Right forelimb (tissue), 1 donor: ENCODE measurements at regions not wholly inside any gene's neighbourhood (a gene's known extent, or its start where the extent isn't known, plus 50 kb on each side); places are given as distances from the start of the nearest gene placed in this dataset.

Source experiments
- DNase-seq: peaks from one replicate; pipeline ENCODE4 v3.0.0-alpha.2; 2018

DNA sequence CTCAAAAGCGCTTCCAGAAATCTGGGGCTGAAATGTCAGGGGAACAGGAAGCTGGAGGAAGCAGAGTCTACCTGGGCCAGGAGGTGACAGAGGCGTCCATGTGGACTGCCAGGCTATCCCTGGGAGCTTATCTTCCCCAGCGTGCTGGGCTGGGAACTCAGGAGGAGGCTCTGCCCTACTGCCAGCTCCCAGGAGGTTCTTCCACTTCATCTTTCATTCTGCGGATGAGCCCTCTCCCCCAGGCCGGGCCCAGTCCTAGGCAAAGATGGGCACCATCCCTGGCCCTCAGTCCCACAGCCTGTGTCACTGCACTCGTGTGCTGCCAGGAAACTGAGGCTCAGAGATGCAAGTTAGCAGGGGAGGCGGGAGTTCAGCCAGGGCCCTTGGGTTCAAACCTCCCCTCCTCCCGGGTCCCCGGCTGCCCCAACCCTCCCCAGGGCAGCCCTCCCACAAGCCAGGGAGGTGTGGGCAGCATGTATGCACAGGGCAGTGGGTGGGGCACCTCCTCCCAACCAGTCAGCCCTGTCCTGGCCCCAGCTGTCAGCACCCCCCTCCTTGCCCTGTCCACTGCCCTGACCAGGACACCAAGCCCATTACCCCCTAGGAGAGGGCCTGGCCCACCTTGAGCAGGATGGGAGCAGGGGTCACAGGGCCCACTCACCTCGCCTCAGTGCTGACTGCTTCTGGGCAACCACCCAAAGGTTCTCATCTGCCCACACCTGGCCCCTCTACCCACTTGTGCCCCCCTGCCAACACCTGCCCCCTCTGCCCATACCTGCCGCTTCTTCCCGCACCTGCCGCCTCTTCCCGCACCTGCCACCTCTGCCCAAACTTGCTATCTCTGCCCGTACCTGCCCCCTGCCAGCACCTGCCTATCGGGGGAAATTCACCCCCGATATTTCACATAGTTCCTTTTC is 226.0 kb downstream of the NPHP4 start:
- DNase-seq, result no peak

DNA sequence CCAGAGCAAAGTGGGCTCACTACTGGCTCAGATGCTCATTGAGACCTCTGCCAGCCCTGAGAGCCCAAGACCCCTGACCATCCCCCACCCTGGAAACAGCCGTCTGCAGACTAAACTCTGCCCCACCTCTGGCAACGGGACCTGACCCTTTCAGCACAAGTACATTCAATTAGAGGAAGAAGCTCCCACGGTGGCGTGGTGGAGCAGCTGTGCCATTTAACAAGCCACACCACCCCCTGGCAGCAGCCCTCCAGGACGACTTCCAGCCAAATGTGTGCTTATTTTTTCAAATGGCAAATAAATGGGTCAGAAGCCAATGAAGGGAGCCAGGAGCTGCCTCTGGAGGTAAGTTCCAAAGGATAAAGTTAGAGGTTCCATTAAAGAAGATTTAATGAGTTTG is 226.7 kb downstream of the NPHP4 start:
- DNase-seq, result no peak

DNA sequence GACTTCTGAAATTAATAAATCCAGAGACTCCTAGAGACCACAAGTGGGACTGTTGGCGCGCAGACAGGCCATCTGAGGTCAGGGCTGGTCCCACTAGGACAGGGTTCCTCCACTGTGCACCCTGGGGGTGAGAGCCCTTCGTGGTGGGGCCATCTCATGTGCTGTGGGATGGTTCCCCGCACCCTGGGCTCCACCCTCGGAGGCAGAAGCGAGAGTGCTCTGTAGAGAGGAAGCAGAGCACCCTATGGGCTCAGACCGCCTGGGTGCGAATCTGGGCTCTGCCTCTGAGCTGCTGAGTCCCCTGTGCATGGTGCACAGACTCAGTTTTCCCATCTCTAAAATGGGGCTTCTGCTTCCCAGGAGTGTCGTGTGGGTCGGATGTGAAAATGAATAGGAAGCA is 227.3 kb downstream of the NPHP4 start:
- no peak for DNase-seq

DNA sequence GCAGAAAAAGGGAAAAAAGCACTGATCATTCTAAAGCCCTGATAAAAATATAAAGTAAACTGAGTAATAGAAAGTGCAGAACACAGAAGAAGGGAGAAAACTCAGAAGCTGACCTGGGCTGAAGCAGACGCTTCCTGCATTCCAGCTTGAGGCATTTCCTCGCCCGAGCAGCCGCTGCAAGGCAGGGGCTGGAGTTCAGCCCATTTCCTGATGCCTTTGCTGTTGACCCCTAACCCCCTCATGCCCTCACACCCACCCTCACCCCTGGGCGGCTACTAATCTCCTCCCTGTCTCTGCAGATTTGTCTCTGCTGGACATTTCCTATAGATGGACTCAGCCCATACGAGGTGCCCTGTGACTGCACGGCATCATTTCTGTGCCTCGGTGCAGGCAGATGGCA is 227.8 kb downstream of the NPHP4 start:
- DNase-seq, result no peak

DNA sequence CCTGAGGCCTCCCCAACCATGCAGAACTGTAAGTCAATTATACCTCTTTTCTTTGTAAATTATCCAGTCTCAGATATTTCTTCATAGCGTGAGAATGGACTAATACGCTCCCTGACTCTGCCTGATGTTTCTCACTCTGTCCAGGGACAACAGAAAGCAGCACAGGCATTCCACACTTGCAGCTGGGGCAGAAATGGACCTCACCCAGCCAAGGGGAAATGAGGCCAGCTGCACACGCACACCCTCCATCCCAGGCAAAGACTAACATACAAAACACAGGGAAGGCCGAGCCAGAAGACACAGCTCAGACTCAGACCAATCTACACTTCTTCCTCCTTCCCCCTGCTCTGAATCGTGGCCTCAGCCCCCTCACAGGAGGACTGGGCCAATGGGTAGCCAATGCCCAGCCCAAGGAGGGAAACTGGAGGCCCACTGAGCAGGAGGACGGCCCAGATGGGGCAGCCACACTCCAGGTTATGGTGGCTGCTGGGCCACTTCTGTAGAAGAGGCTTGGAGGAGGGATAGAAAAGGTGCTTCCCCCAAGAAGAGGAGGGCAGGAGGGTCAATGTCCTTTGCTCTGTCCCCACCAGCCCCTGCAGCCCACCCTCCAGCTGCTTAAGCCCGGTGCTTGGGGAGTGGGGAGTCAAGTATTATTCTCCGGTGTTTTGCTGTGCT is 228.4 kb downstream of the NPHP4 start:
- DNase-seq, result no peak

DNA sequence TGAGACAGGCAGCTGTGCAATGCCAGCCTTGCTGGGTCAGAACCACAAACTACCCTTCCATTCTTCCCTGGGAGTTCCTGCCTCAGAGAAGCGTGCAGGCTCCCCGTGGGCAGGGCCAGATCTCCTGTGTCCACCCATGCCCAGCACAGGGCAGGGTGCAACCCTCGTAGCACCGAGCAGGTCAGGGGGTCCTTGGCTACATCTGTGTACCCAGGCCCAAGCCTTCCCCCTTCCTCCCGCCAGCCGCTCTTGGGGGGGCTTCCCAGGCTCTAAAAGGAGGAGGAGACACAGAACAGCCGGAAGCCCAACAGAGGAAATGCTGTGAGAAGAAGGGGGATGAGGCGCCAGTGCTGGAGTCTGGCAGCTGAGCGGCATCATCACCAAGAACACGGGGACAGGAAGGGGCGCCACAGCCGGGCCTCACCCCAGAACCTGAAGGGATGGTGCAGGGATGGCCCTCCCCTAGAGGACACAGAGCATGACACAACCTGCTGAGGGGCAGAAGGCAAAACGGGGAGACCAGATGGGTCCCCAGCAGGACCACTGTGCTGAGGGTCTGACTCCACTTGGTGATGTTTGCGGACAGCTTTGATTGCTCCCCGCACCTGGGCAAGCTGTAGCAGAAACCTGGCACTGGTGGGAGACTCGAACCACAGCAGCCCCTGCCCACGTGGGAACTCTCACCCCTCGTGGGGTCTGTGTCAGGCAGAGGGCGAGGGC is 233.2 kb downstream of the NPHP4 start:
- no peak for DNase-seq

DNA sequence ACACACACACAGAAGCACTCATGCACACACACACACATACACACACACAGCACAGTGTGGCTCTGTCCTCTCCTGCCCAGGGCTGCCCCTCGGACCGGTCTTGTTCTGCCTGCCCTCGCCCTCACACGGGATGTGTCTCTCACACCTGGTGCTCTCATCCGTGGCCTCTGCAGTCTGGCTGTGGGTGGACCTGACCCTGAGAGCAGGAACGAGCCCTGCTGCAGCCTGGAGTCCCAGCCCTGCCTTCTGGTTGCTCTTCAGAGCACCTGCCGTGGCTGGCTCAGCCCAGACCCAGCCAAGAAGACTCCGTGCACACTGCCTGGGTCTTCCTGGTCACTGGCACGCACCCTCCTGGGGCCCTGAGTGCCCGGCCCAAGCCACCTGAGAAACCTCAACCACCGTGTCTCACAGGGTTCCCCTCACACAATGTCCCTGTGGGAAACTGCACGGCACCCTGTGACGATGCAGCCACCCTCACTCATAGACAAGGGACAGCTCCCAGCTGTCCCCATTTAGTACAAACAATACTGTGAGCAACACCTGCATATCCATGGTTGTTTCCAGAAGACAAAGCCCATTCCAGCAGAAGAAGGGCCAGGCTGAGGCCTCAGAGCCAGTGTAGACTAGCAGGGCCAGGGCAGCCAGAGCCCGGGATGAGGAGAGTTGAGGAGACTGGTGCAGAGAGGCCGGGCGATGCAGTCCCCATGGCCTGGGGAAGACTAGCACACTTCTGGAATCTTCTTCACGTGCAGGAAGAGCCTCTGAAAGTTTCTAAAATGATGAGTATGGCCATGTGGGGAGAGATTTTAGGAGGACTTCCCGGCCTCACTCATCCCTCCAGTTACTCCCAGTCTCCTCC is 234.0 kb downstream of the NPHP4 start:
- DNase-seq, result no peak

DNA sequence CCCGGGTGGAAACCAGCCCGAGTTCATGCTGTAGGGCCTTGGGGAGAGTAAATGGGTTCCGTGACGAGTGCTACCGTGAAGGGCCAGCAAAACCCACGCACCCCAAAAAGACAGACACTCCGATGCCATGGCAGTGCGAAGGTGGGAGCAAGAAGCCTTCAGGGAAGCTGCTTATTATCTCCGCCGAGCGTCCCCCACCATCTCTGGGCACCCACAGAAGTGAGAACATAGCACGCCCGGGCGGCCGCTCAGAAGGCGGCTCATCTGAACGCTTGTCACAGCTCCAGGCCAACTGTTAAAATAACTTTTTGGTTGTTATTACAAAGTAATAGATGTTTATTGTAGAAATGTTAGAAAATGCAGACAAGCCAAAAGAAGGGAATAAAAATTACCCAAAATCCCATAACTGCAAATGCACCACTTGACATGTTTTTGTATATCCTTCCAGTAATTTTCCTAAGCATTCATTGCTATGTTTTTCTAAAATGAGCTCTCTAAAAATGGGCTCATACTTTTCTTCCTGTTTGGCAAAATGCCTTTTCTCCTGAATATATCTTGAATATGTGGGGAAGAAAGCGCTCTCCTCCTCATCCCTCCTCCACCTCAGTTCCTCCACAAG is 234.9 kb downstream of the NPHP4 start:
- no peak for DNase-seq

DNA sequence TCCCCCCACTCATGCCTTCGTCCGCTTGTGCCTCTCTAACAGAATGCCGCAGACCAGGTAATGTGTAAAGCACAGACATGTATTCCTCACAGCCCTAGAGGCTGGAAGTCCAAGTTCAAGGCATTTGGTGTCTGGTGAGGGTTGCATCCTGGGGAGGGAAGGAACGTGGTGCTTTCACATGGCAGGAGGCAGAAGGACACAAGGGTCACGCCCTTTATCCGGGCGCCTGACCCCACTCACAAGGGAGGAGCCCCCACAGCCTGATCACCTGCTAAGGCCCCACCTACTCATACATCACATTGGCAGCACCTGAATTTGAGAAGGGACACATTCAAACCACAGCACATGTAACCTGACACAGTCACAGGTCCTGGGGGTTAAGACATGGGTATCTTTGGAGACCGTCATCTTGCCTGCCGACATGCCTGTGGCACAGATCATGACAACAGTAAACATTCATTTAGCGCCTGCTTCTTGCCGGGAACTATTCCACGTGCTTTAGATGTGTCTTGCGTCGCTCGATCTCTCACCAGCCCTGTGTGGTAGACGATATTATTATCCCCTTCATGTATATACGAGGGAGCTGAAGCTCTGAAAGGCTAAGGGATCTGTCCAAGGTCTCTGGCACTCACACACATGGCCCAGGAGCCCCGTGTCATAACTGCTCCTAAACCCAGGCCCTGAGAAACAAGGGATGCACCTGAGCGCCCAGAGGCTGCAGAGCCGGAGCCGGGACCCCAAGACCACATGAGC is 235.6 kb downstream of the NPHP4 start:
- no peak for DNase-seq

DNA sequence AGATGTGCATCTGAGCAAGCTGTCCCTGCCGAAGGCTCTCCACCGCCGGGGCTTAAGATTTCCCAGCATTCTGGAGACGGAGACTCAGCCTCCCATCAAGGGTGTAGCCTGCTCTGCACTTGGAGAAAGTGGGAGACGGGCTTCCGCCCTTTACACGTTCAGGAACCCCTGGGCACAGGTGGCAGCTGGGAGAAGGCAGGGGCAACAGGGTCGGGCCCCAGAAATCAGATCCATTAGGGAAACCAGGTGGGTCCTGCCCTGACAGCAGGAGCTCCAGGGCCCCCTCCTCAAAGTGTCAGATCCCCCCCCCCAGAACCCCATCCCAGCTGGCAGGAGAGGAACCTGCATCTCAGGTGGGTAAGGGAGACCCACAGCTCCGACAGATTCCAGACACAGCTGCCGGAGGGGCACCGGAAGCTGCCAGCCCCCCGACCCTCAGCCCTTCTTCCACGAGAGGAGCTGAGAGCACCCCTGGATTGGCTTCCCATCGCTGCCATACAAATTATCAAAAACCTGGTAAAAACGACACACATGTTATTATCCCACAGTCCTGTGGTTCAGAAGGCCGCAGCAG is 236.6 kb downstream of the NPHP4 start:
- DNase-seq, result no peak

DNA sequence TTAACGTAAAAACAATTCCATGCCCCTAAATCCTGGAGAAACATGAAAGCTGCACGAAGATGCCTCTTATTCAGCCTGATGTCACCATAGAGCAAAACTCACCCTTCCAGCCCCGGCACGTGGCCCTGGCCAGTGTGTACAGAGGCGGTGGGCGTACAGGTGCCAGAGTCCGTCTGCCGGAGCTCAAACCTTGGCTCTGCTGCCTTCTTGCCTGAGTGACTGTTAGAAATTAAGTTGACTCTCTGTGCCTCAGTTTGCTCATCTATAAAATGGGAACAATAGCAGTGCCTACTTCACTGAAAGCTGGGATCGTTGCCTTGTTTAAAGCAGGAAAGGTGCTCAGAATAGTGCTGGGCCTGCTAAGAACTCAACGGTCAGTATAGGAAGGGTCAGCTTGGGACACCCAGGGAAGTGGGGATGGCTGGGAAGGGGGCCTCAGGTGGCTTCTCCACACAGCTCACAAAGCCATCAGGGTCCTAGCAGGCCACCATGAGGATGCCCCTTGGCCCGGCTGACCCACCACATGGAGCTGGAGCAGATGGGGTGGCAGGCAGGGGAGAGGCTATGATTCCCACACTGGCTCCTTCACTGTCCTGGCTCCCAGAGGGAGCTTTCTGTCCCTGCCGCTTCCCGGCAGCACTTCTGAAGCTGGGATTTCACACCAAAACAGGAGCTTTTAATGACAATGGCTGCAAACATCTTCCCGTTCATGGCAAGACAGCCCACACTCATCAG is 237.2 kb downstream of the NPHP4 start:
- DNase-seq, result no peak

DNA sequence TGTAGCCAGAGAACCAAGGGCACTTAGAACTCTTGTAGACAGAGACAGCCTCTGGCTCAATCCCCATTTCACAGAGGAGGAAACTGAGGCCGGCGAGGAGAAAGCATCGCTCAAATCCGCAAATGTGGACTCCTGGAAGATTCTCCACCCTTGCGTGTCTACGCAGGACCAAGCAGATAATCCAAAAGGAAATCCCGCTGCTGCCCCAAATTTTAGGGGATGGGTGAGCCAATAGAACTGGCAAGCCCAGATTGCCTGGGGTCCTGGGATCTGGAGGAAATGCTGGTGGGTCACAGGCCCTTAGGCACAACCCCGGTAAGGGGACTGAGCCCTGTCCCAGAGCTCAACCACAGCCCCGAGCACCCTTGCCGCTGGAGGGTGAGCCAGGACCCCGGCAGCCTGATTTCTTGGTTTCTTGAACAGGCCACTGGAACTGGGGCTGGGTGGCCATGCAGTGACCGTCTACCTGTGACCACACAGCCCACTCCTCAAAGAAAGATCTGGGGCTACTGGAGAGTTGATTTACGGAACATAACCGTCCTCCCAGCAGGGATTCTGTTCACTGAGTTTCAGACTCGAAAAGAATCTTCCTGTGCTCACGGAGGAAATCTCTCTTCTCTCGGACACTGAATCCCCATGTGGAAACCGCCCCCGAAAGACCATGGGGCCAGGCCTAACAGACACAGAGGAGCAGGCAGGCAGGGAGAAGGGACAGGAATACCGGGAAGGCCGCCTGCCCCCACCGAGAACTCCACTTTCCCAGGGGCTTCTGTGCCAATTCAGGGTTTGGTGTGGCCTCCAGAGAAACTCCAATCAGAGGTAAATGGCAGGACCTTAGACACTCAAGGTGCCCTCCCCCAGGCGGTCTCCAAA is 238.4 kb downstream of the NPHP4 start:
- no peak for DNase-seq

DNA sequence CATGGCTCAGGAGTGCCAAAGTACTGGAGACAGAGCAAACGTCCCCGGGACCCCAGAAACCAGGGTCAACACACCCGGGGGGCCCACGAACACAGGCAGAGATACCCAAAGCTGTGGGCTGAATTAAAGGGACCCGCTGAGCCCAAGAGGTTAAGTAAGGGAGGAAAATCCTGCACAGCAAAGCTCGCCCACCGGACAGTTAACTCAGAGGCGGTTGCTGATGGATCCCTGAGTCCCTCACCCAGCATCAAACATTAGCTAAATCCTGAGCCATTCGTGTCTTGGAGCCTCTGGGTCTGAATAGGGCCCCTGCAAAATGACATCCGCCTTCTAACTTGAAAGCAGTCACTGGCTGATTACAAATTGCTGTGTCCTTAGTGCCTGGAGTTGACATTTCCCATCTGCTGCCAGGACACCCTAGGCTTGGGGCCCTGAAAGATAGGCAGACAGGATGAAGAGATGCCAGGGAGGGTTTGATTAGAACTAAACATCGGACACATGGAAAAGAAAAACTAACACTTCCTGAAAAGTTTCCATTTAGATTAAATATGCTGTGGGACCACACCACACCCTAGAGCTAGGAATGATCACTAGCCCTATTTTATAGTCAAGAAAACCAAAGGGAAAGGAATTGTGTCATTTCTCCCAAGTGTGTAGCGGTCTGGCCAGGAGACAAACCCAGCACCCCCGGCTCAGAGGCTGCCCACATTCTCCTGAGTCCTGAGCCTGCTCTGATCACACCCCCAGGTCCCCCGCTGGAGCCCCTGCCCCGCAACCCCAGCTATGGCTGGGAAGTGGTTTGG is 239.3 kb downstream of the NPHP4 start:
- DNase-seq, result no peak

DNA sequence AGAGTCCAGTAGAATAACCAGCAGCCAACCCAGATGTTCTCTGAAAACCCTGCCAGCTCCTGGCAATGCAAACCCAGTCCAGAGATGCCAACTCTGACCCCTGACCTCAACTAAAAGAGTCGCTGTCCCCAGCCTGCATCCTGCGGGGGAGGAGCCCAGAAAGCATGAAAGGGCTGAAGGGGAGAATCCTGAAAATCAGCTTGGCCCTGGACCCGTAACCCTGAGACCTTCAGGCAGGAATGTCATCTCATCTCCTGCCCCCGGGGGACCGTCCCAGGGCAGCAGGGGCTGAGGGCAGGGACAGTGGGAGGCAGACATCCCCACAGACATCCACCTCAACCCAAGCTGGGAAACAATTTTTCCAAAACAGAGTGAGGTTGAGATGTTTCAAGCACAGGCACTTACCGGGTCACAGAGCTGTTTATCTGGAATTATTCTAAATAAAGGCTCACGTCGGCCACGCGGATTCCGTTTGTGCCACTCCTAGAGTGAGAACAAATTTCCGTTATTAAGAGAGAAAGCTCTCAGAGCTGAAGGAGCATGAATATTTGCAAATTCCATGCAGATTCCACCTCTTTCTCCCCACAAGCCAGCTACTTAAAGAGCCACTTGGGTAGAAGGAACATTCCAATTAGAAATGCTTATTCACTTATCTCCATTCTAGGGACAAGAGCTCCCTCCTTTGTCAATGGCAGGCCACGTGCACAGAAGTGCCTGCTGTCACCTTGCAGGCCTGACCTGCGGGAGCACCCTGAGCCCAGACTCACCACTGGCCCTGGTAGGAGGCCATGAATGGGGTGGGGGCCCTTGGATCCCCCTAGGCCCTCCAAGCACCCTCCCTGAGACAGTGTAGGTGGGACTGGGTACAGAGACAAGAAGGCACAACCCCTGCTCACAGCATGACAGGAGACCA is 240.1 kb downstream of the NPHP4 start:
- DNase-seq, result no peak

DNA sequence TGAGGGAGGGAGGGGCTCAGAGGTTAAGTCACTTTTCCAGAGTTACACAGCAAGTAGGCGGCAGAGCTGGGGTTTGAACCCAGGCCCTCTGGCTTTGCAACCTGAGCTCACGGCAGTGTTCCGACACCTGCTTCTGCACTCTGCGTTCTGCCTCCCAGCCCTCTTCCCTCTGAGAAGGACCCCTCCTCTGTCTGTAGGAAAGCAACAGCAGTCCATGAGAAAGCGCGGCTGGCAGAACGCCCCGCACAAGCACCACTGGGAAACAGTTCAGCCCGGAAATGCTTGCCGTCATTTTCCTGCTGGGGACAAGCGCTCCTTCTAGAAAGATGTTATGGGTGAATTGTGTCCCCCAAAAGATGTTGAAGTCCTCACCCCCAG is 241.1 kb downstream of the NPHP4 start:
- no peak for DNase-seq

DNA sequence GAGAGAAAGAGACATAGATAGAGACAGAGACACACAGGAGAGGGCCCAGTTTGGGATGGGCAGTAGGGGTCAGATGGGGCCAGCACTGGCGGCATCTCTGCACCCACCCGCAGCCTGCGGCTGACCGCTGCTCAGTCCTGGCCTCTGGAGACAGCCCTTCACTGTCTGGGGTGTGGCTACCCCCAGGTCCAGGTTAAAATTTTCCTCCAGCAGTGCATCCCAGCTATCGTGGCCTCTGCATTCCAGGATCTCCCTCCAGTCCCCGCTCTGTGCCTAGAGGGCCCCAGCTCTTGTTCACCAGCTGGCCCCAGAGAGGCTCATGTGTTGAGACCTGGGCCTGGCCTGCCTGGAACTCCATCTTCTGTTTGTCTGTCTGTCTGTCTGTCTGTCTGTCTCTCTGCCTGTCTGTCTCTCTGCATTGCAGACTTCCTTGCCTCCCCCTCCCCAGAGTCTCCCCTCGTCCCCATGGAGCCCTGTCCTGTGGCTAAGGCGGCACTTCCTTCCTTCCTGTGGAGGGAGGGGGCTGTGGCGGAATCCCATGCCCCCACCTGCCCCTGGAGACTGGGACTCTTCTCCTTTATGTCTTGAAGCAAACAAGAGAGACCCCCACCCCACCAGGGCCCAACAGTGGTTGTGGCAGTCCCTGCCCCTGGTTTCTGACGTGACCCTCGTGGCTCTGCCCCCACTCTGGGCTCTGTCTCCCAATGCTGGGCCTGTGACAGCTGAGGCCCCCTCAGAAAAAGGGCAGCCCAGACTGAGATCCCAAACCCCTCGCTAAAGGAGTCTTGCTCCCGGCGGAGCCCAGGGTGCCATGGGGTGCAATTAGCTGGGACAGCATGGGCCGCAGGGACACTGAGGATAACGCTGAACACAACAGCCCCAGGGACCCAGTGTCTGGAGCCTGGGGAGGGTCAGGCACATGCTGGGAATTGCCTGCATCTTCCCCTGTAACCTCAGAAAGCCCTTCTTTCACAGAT is 241.8 kb downstream of the NPHP4 start:
- no peak for DNase-seq
